Esophagus squamous epithelium (tissue), 4 donors: ENCODE measurements at regions not wholly inside any gene's neighbourhood (a gene's known extent, or its start where the extent isn't known, plus 50 kb on each side); places are given as distances from the start of the nearest gene placed in this dataset.

ENCODE experiments used
- CTCF ChIP-seq, 6 experiments: fragments of 450-650 bp in 4 of 6; fragments of 200-600 bp in 2 of 6; sonication (generic) in 2 of 6; IDR thresholded peaks; one replicate each; pipeline ENCODE4 v1.5.1; 2016 to 2019; ENCODE audit warnings: antibody characterized with exemption in 6 of 6, mild to moderate bottlenecking in 4 of 6, moderate library complexity in 4 of 6
- POLR2A ChIP-seq, 4 donors: fragments of 450-650 bp; IDR thresholded peaks; one replicate each; pipeline ENCODE4 v1.6.1; 2017; ENCODE audit warnings: antibody characterized with exemption in 4 of 4, mild to moderate bottlenecking in 4 of 4, moderate library complexity in 3 of 4

- TF ChIP-seq CTCF (IDR thresholded peaks at IDR 0.05) (peak in 1 of 6 experiments; percentile 19), POLR2A (IDR thresholded peaks at IDR 0.05) (no peak)
Observed at GRCh38 chr1:192732787-192733186, 76.1 kb upstream of the RGS2 start.
